H9 (cell line): ENCODE measurements at regions not wholly inside any gene's neighbourhood (a gene's known extent, or its start where the extent isn't known, plus 50 kb on each side); places are given as distances from the start of the nearest gene placed in this dataset.

Source experiments
- DNase-seq: peaks from one replicate; pipeline ENCODE4 v3.0.0-alpha.2; 2017
- H2AFZ ChIP-seq: one replicate; pipeline ENCODE4 v1.6.1; 2013; ENCODE audit warnings: mild to moderate bottlenecking, low read length, control low read depth, moderate library complexity
- H2AK5ac ChIP-seq: 2 replicates; pipeline ENCODE4 v1.6.1; 2013; ENCODE audit warnings: low read length, control low read depth, mixed read lengths; ENCODE audit not compliant: insufficient read length
- H2BK120ac ChIP-seq: one replicate; pipeline ENCODE4 v1.6.1; 2013; ENCODE audit warnings: low read depth, mild to moderate bottlenecking, low read length, control low read depth, inconsistent platforms; ENCODE audit not compliant: poor library complexity, severe bottlenecking
- H2BK12ac ChIP-seq: 2 replicates; pipeline ENCODE4 v1.6.1; 2013; ENCODE audit warnings: low read length, control low read depth, mixed read lengths, low read depth; ENCODE audit not compliant: insufficient read length
- H2BK15ac ChIP-seq: 2 replicates; pipeline ENCODE4 v1.6.1; 2013; ENCODE audit warnings: low read depth, low read length, control low read depth
- H2BK20ac ChIP-seq: one replicate; pipeline ENCODE4 v1.6.1; 2013; ENCODE audit warnings: low read depth, mild to moderate bottlenecking, low read length, control low read depth, inconsistent platforms; ENCODE audit not compliant: poor library complexity, severe bottlenecking
- H2BK5ac ChIP-seq: 2 replicates; pipeline ENCODE4 v1.6.1; 2013; ENCODE audit warnings: low read length, control low read depth, mixed read lengths; ENCODE audit not compliant: insufficient read length
- H3K14ac ChIP-seq: 2 replicates; pipeline ENCODE4 v1.6.1; 2013; ENCODE audit warnings: low read length, control low read depth; ENCODE audit not compliant: insufficient read depth
- H3K18ac ChIP-seq: 2 replicates; pipeline ENCODE4 v1.6.1; 2013; ENCODE audit warnings: low read depth, mild to moderate bottlenecking, mixed read lengths, low read length, control low read depth; ENCODE audit not compliant: insufficient read length
- H3K23ac ChIP-seq: 2 replicates; pipeline ENCODE4 v1.6.1; 2013; ENCODE audit warnings: low read length, control low read depth, mixed read lengths, low read depth; ENCODE audit not compliant: insufficient read length
- H3K23me2 ChIP-seq: 2 replicates; pipeline ENCODE4 v1.6.1; 2013; ENCODE audit warnings: low read depth, mild to moderate bottlenecking, mixed read lengths, low read length, control low read depth; ENCODE audit not compliant: insufficient read length, poor library complexity, severe bottlenecking
- H3K27ac ChIP-seq: 2 replicates; pipeline ENCODE4 v1.5.1; 2013; ENCODE audit warnings: low read length, control low read depth, mixed read lengths, low read depth; ENCODE audit not compliant: insufficient read length
- H3K27me3 ChIP-seq: 2 replicates; pipeline ENCODE4 v1.6.1; 2013; ENCODE audit warnings: low read length, control low read depth, inconsistent platforms; ENCODE audit not compliant: insufficient read depth
- H3K4ac ChIP-seq: 2 replicates; pipeline ENCODE4 v1.6.1; 2013; ENCODE audit warnings: low read depth, mild to moderate bottlenecking, control low read depth, inconsistent platforms, low read length, moderate library complexity
- H3K4me1 ChIP-seq: 2 replicates; pipeline ENCODE4 v1.6.1; 2013; ENCODE audit warnings: low read length, control low read depth, inconsistent platforms; ENCODE audit not compliant: insufficient read depth
- H3K4me2 ChIP-seq: 2 replicates; pipeline ENCODE4 v1.6.1; 2013; ENCODE audit warnings: low read length, control low read depth, mixed read lengths; ENCODE audit not compliant: insufficient read length, insufficient read depth
- H3K56ac ChIP-seq: 2 replicates; pipeline ENCODE4 v1.6.1; 2013; ENCODE audit warnings: low read depth, mild to moderate bottlenecking, mixed read lengths, low read length, control low read depth; ENCODE audit not compliant: insufficient read length
- H3K79me1 ChIP-seq: 2 replicates; pipeline ENCODE4 v1.6.1; 2013; ENCODE audit warnings: low read depth, mild to moderate bottlenecking, moderate library complexity, low read length, control low read depth, inconsistent platforms; ENCODE audit not compliant: insufficient read depth, poor library complexity, severe bottlenecking
- H3K79me2 ChIP-seq: 2 replicates; pipeline ENCODE4 v1.6.1; 2013; ENCODE audit warnings: low read length, control low read depth, inconsistent platforms; ENCODE audit not compliant: insufficient read depth
- H3K9ac ChIP-seq: 2 replicates; pipeline ENCODE4 v1.6.1; 2013; ENCODE audit warnings: low read length, control low read depth, mixed read lengths; ENCODE audit not compliant: insufficient read length; ENCODE audit errors: extremely low read depth
- H3K9me3 ChIP-seq: one replicate; pipeline ENCODE4 v1.6.1; 2013; ENCODE audit warnings: low read depth, low read length, inconsistent platforms; ENCODE audit not compliant: control insufficient read depth
- H3T11ph ChIP-seq: one replicate; pipeline ENCODE4 v1.6.1; 2013; ENCODE audit warnings: mild to moderate bottlenecking, low read length, control low read depth, inconsistent platforms
- H4K20me1 ChIP-seq: one replicate; pipeline ENCODE4 v1.6.1; 2013; ENCODE audit not compliant: control insufficient read depth, insufficient read length, insufficient read depth
- H4K5ac ChIP-seq: 2 replicates; pipeline ENCODE4 v1.6.1; 2013; ENCODE audit warnings: low read depth, mild to moderate bottlenecking, mixed read lengths, low read length, control low read depth; ENCODE audit not compliant: insufficient read length
- H4K8ac ChIP-seq: replicated peaks from 2 replicates; pipeline ENCODE4 v1.6.1; 2013; ENCODE audit warnings: low read length, control low read depth, mixed read lengths, low read depth; ENCODE audit not compliant: insufficient read length
- H4K91ac ChIP-seq: 2 replicates; pipeline ENCODE4 v1.6.1; 2013; ENCODE audit warnings: low read depth, mild to moderate bottlenecking, moderate library complexity, mixed read lengths, low read length, control low read depth; ENCODE audit not compliant: insufficient read length
- H3K27ac Mint-ChIP-seq, 3 experiments: 2 replicates in 2 of 3; 3 replicates in 1 of 3; pipeline ENCODE4 v1.8.0; 2020 to 2021; ENCODE audit warnings: mixed read lengths in 3 of 3, mild to moderate bottlenecking in 1 of 3, moderate library complexity in 1 of 3
- H3K27me3 Mint-ChIP-seq: 2 replicates; pipeline ENCODE4 v1.8.0; 2021; ENCODE audit warnings: low read depth, mild to moderate bottlenecking, moderate library complexity, mixed read lengths
- H3K36me3 Mint-ChIP-seq, 3 experiments: 2 replicates in 2 of 3; 3 replicates in 1 of 3; pipeline ENCODE4 v1.8.0; 2020 to 2021; ENCODE audit warnings: low read depth in 3 of 3, mixed read lengths in 3 of 3; ENCODE audit not compliant: insufficient read depth in 1 of 3
- H3K4me1 Mint-ChIP-seq, 2 experiments: 2 replicates each; pipeline ENCODE4 v1.8.0; 2020; ENCODE audit warnings: mixed read lengths in 2 of 2
- H3K4me3 Mint-ChIP-seq, 2 experiments: 2 replicates in 1 of 2; 3 replicates in 1 of 2; pipeline ENCODE4 v1.8.0; 2020 to 2021; ENCODE audit warnings: mild to moderate bottlenecking in 2 of 2, mixed read lengths in 2 of 2, moderate library complexity in 1 of 2
- H3K9me3 Mint-ChIP-seq, 2 experiments: 2 replicates in 1 of 2; 3 replicates in 1 of 2; pipeline ENCODE4 v1.8.0; 2020; ENCODE audit warnings: mild to moderate bottlenecking in 2 of 2, mixed read lengths in 2 of 2, moderate library complexity in 1 of 2
- WGBS: extraction: QIAGEN DNeasy Blood & Tissue Kit; methylation state at CpG from one replicate; pipeline ENCODE4 v1.1.7; 2013; ENCODE audit warnings: missing lambda C conversion rate, low lambda C conversion rate, mixed read lengths; ENCODE audit not compliant: insufficient read length; ENCODE audit errors: extremely low coverage; 5-methylcytosine and 5-hydroxymethylcytosine counted together
- TF ChIP-seq, protein P1 (sequence below): fragments of 200-600 bp; sonication (generic); conservative IDR thresholded peaks from 3 replicates; pipeline ENCODE4 v1.8.0; 2021; ENCODE audit warnings: antibody characterized with exemption, mild to moderate bottlenecking

DNA sequence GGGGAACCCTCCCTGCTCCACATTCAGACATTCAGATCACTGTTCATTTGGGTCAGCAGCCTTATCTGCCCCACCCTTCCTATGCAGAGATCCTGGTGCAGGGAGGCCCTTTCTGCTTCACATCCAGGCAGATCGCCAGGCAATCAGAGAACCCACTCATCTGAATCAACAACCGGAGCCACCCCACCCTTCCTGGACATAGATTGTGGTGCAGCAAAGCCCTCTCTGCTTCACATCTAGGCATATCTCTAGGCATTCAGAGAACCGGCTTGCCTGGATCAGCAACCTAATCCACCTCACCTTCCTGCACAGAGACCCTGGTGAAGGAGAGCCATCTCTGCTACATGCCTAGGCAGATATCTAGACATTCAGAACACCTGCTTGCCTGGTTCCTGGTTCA lies 184.5 kb upstream of the CNTNAP5 start:
- DNase-seq = no peak
- Histone ChIP-seq H2BK12ac (no peak overlapping the region), H3K18ac (no peak overlapping the region), H2BK120ac (no peak overlapping the region), H2BK5ac (no peak overlapping the region), H3K4me2 (no peak overlapping the region), H4K20me1 (no peaks in the 10 kb centered on the region), H3K27me3 (no peaks in the 10 kb centered on the region), H3K9ac (no peak overlapping the region), H3K4ac (no peak overlapping the region), H3K14ac (no peak overlapping the region), H3K4me1 (no peaks in the 10 kb centered on the region), H2BK20ac (no peak overlapping the region), H2BK15ac (no peak overlapping the region), H3K9me3 (no peaks in the 10 kb centered on the region), H3K27ac (no peak overlapping the region), H2AK5ac (no peak overlapping the region), H3K79me1 (no peaks in the 10 kb centered on the region), H3K23ac (no peak overlapping the region), H2AFZ (no peak overlapping the region), H3T11ph (no peak overlapping the region), H4K5ac (no peak overlapping the region), H3K23me2 (no peaks in the 10 kb centered on the region), H3K79me2 (no peaks in the 10 kb centered on the region), H3K56ac (no peak overlapping the region), H4K91ac (no peak overlapping the region), H4K8ac (peak overlapping the region; percentile 57)
- Mint-ChIP-seq H3K4me3 (no peak overlapping the region), H3K4me1 (0 out of 4 replicates have a peak, but pooled peaks cover 0 to 2% of the 10 kb centered on the region in 2 experiments), H3K27me3 (no peaks in the 10 kb centered on the region), H3K27ac (no peak overlapping the region), H3K36me3 (peaks cover 0 to 14% (median 2%) of the 10 kb centered on the region in 3 experiments; a peak in 5 of 7 replicates), H3K9me3 (peaks cover 13 to 20% of the 10 kb centered on the region in 2 experiments; a peak in 4 of 5 replicates)
- no CpG with 5 or more reads among the region's 3 CpGs for WGBS
- TF ChIP-seq, protein P1, sequence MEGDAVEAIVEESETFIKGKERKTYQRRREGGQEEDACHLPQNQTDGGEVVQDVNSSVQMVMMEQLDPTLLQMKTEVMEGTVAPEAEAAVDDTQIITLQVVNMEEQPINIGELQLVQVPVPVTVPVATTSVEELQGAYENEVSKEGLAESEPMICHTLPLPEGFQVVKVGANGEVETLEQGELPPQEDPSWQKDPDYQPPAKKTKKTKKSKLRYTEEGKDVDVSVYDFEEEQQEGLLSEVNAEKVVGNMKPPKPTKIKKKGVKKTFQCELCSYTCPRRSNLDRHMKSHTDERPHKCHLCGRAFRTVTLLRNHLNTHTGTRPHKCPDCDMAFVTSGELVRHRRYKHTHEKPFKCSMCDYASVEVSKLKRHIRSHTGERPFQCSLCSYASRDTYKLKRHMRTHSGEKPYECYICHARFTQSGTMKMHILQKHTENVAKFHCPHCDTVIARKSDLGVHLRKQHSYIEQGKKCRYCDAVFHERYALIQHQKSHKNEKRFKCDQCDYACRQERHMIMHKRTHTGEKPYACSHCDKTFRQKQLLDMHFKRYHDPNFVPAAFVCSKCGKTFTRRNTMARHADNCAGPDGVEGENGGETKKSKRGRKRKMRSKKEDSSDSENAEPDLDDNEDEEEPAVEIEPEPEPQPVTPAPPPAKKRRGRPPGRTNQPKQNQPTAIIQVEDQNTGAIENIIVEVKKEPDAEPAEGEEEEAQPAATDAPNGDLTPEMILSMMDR = no peak
